HG03558 (cell line): ENCODE measurements at regions not wholly inside any gene's neighbourhood (a gene's known extent, or its start where the extent isn't known, plus 50 kb on each side); places are given as distances from the start of the nearest gene placed in this dataset.

Experiments
- ATAC-seq: cut with Tn5 transposase; IDR thresholded peaks from one replicate; pipeline ENCODE4 v1.9.1; 2021; ENCODE audit warnings: moderate number of reproducible peaks; ENCODE audit not compliant: unreplicated experiment; ENCODE audit errors: extremely low read depth

GRCh38 chr2:129735576-129735975, 243.9 kb upstream of the RAB6C start:
- no peak for ATAC-seq

- ATAC-seq: no peak
Measured at GRCh38 chr2:129737660-129738527, 241.6 kb upstream of the RAB6C start.

GRCh38 chr2:129738799-129739198, 240.7 kb upstream of the RAB6C start:
- no peak for ATAC-seq

GRCh38 chr2:129740504-129740903, 239.0 kb upstream of the RAB6C start:
- ATAC-seq: no peak

- ATAC-seq: no peak
Measured at GRCh38 chr2:129741165-129741564, 238.3 kb upstream of the RAB6C start.

GRCh38 chr2:129741623-129742022, 237.8 kb upstream of the RAB6C start:
- ATAC-seq: no peak

- no peak for ATAC-seq
Measured at GRCh38 chr2:129742415-129743180, 236.9 kb upstream of the RAB6C start.

- ATAC-seq: no peak
Measured at GRCh38 chr2:129744141-129744540, 235.3 kb upstream of the RAB6C start.

GRCh38 chr2:129744649-129745048, 234.8 kb upstream of the RAB6C start:
- no peak for ATAC-seq

GRCh38 chr2:129747500-129748125, 231.9 kb upstream of the RAB6C start:
- ATAC-seq: no peak

GRCh38 chr2:129748250-129748649, 231.2 kb upstream of the RAB6C start:
- no peak for ATAC-seq

- ATAC-seq: no peak
Measured at GRCh38 chr2:129748653-129749052, 230.8 kb upstream of the RAB6C start.

GRCh38 chr2:129751409-129751808, 228.1 kb upstream of the RAB6C start:
- no peak for ATAC-seq

- no peak for ATAC-seq
Measured at GRCh38 chr2:129752176-129752575, 227.3 kb upstream of the RAB6C start.

- ATAC-seq: no peak
Measured at GRCh38 chr2:129752686-129753085, 226.8 kb upstream of the RAB6C start.

- no peak for ATAC-seq
Measured at GRCh38 chr2:129753261-129753660, 226.2 kb upstream of the RAB6C start.

GRCh38 chr2:129754421-129754820, 225.0 kb upstream of the RAB6C start:
- no peak for ATAC-seq

GRCh38 chr2:129754831-129755230, 224.6 kb upstream of the RAB6C start:
- no peak for ATAC-seq

- ATAC-seq: no peak
Measured at GRCh38 chr2:129755786-129756185, 223.7 kb upstream of the RAB6C start.

GRCh38 chr2:129756276-129756675, 223.2 kb upstream of the RAB6C start:
- no peak for ATAC-seq

- no peak for ATAC-seq
Measured at GRCh38 chr2:129757366-129757914, 222.0 kb upstream of the RAB6C start.
